HL-60 (cell line): ENCODE measurements at regions not wholly inside any gene's neighbourhood (a gene's known extent, or its start where the extent isn't known, plus 50 kb on each side); places are given as distances from the start of the nearest gene placed in this dataset.

Source experiments
- CTCF ChIP-seq: IDR thresholded peaks from one replicate; pipeline ENCODE4 v1.5.1; 2011; ENCODE audit warnings: low read length, control low read depth, inconsistent platforms; ENCODE audit not compliant: insufficient read depth
- GABPA ChIP-seq: IDR thresholded peaks from 2 replicates; pipeline ENCODE4 v1.6.1; 2012; ENCODE audit warnings: low read depth

- TF ChIP-seq CTCF (no peak), GABPA (no peak)
Measured at GRCh38 chr15:31245135-31245689, 81.4 kb upstream of the KLF13 start.
